Stomach (tissue), 4 donors: ENCODE measurements at regions not wholly inside any gene's neighbourhood (a gene's known extent, or its start where the extent isn't known, plus 50 kb on each side); places are given as distances from the start of the nearest gene placed in this dataset.

Experiments
- CTCF ChIP-seq, 7 experiments: fragments of 450-650 bp in 4 of 7; fragments of 200-600 bp in 3 of 7; sonication (generic) in 3 of 7; IDR thresholded peaks; one replicate each; pipeline ENCODE4 v1.5.1; 2016 to 2019; ENCODE audit warnings: antibody characterized with exemption in 7 of 7, control low read depth in 2 of 7, mild to moderate bottlenecking in 1 of 7
- EP300 ChIP-seq: sonication (generic); formaldehyde crosslinking; IDR thresholded peaks from one replicate; pipeline ENCODE4 v1.6.1; 2017; ENCODE audit warnings: antibody characterized with exemption
- POLR2A ChIP-seq, 4 donors: fragments of 450-650 bp; IDR thresholded peaks; one replicate each; pipeline ENCODE4 v1.6.1; 2016; ENCODE audit warnings: antibody characterized with exemption in 4 of 4, control low read depth in 2 of 4, mild to moderate bottlenecking in 1 of 4, moderate library complexity in 1 of 4
- POLR2AphosphoS5 ChIP-seq, 3 donors: sonication (generic); formaldehyde crosslinking; IDR thresholded peaks; one replicate each; pipeline ENCODE4 v1.6.1; 2016; ENCODE audit warnings: antibody characterized with exemption in 3 of 3

- TF ChIP-seq EP300, result no peak
- no peak for TF ChIP-seq CTCF (IDR thresholded peaks at IDR 0.05)
- TF ChIP-seq POLR2A (IDR thresholded peaks at IDR 0.05), result no peak
- no peak for TF ChIP-seq POLR2AphosphoS5 (IDR thresholded peaks at IDR 0.05)
These were observed 344.5 kb upstream of the PLET1 start for GRCh38 chr11:112605093-112605666.
